ENCODE measurements at regions not wholly inside any gene's neighbourhood (a gene's known extent, or its start where the extent isn't known, plus 50 kb on each side); places are given as distances from the start of the nearest gene placed in this dataset.

DNA sequence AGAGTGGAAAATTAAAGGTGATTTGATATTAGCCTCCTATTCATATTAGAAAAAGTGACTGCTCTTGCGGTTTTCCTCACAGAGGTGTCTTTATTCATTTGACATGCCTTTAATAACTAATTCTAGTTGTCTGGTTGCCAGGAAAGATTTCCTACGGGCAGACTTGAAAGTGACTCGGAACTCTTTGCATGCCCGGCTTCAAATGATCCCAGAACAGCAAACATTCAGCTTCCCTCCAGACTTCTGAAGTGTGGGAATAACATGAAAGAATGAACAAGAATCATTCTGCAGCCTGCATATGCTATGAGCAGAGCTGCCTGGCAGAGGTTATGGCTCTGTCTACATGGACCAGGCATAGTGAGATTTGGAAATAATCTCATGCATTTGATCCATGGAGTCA is 89.6 kb upstream of the PKDCC start:
- no peak overlapping the region for H3K27ac ChIP-seq (ENCODE audit: low read depth, low read length)
- 96% methylated on average over 4 of the region's 4 CpGs for WGBS
- H3K9ac ChIP-seq (ENCODE audit: low read depth, low read length): no peak overlapping the region
- H3K4me3 ChIP-seq (ENCODE audit: low read length): no peak overlapping the region
- peaks cover 7% of the 10 kb centered on the region for H3K4me1 ChIP-seq (ENCODE audit: insufficient read depth, low read length)
- no peaks in the 10 kb centered on the region for H3K9me3 ChIP-seq (ENCODE audit: insufficient read depth, low read depth, low read length)
- no peaks in the 10 kb centered on the region for H3K27me3 ChIP-seq (ENCODE audit: insufficient read depth, low read length)
- no peaks in the 10 kb centered on the region for H3K36me3 ChIP-seq (ENCODE audit: insufficient read depth, low read length)

DNA sequence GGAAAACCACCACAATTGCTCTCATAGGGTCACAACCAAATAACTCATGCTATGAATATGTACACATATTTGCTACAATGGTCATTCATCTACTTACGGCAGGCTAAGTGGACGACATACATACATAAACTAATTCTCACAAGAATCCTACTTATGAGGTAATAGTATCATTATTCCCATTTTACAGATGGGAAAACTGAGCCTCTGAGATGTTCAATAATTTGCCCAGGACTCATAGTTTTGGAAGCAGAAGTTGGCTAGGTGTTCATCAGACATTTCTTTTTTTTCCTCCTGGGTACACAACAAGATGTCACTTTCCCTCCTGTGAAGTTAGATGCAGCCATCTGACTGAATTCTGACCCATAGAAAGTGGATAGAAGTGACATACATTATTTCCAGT is 89.0 kb upstream of the PKDCC start:
- Histone ChIP-seq H3K27ac (ENCODE audit: low read depth, low read length) (no peak overlapping the region), H3K4me1 (ENCODE audit: insufficient read depth, low read length) (peaks cover 12% of the 10 kb centered on the region), H3K4me3 (ENCODE audit: low read length) (no peak overlapping the region), H3K36me3 (ENCODE audit: insufficient read depth, low read length) (no peaks in the 10 kb centered on the region), H3K9me3 (ENCODE audit: insufficient read depth, low read depth, low read length) (no peaks in the 10 kb centered on the region), H3K27me3 (ENCODE audit: insufficient read depth, low read length) (no peaks in the 10 kb centered on the region), H3K9ac (ENCODE audit: low read depth, low read length) (no peak overlapping the region)
- 88% methylated on average over 1 of the region's 2 CpGs for WGBS

DNA sequence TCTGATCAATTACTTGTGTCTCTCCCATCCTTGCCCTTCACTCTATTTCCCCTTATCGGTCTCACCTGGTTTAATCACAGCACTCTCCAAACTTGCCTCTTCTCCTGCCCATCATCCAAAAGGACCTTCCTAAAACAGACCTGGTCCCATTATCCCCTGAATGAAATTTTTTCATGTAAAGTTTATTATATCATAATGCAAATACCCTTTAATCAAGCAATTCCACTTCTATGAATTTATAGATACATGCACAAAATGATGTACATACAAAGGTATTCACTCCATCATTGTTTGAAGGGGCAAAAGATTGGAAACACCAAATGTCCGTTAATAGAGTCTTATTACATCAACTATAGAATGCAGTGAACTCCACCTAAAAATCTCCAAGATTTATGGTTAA is 88.1 kb upstream of the PKDCC start:
- H3K27me3 ChIP-seq (ENCODE audit: insufficient read depth, low read length): no peaks in the 10 kb centered on the region
- WGBS: 98% methylated on average over 2 of the region's 2 CpGs
- H3K36me3 ChIP-seq (ENCODE audit: insufficient read depth, low read length): no peaks in the 10 kb centered on the region
- no peak overlapping the region for H3K27ac ChIP-seq (ENCODE audit: low read depth, low read length)
- H3K4me1 ChIP-seq (ENCODE audit: insufficient read depth, low read length): peaks cover 20% of the 10 kb centered on the region
- H3K9me3 ChIP-seq (ENCODE audit: insufficient read depth, low read depth, low read length): no peaks in the 10 kb centered on the region
- no peak overlapping the region for H3K4me3 ChIP-seq (ENCODE audit: low read length)
- H3K9ac ChIP-seq (ENCODE audit: low read depth, low read length): no peak overlapping the region

DNA sequence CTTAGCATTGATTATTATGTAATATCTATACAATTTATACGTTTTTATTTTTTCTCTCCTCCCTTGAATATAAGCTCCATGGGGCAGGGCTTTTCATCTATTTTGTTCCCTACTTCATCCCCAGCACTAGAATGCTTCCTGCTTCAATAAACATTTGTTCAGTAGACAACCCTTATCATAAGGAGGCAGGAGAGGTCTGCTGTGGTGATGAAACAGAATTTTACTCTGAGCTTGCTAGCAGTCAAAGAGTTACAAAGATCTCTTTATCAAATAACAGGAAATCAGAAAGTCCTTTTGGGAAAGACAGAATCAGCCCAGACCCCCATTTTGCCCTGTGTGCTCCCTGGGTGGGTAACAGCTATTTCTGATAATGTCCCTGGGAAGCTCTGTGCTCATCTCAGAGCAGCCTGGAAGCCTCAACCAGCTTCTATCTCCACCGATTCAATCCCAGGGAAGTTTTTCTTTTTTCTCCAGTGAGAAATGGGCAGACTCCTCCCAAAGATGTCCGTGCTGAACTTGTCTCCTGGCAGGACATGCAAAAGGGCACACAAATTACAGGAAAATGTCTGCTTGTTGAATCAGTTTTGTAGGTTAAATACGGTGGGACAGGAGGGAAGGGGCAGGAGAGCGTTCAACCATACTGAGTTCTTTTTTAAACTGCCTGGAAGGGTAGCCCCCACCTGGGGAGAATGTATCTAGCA is 84.7 kb upstream of the PKDCC start:
- Histone ChIP-seq H3K4me3 (ENCODE audit: low read length) (no peak overlapping the region), H3K4me1 (ENCODE audit: insufficient read depth, low read length) (peaks cover 21% of the 10 kb centered on the region), H3K9ac (ENCODE audit: low read depth, low read length) (no peak overlapping the region), H3K27ac (ENCODE audit: low read depth, low read length) (no peak overlapping the region), H3K27me3 (ENCODE audit: insufficient read depth, low read length) (no peaks in the 10 kb centered on the region), H3K36me3 (ENCODE audit: insufficient read depth, low read length) (no peaks in the 10 kb centered on the region), H3K9me3 (ENCODE audit: insufficient read depth, low read depth, low read length) (no peaks in the 10 kb centered on the region)
- 75% methylated on average over 5 of the region's 5 CpGs for WGBS

DNA sequence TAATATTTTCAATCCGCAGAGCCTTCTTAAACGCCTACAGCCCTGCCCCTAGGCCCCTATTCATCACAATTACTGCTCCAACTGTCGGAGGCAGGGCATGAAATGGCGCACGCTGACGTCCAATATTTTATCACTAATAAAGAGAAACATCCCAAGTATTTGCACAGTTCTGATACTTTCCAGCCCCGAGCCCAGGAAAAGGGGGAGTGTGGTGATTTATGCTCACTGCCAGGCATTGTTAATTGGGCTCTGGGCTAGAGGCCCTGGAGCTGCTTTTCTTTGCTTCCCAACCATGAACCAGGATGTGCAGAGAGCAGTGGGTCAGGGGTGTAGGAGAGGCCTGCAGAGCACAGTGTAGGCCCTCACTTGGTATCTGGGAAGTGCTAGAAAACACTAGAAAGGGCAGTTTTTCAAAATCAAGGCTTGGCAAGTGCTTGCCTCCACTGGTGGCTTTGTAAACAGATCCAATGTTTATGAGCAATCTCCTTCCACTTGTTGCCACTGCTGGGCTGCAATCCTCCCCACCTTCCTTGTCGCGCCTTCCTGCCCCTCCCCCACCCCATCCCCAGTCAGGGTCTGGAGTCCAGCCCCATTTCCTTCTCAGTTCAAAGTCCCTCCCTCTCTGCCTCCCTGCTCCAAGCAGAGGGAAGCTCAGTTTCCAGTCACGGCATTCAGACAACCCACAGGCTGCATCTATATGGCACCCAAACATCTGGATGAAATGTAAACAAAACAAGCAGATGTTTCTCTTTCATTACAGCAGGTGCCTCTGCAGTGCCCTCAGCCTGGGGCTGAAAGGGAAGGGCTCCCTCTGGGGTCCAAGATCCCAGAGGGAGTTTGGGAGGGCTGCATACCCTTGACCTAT is 83.9 kb upstream of the PKDCC start:
- no peak overlapping the region for H3K4me3 ChIP-seq (ENCODE audit: low read length)
- H3K4me1 ChIP-seq (ENCODE audit: insufficient read depth, low read length): peaks cover 22% of the 10 kb centered on the region
- no peak overlapping the region for H3K27ac ChIP-seq (ENCODE audit: low read depth, low read length)
- no peaks in the 10 kb centered on the region for H3K27me3 ChIP-seq (ENCODE audit: insufficient read depth, low read length)
- no peak overlapping the region for H3K9ac ChIP-seq (ENCODE audit: low read depth, low read length)
- H3K36me3 ChIP-seq (ENCODE audit: insufficient read depth, low read length): no peaks in the 10 kb centered on the region
- no peaks in the 10 kb centered on the region for H3K9me3 ChIP-seq (ENCODE audit: insufficient read depth, low read depth, low read length)
- 60% methylated on average over 10 of the region's 10 CpGs for WGBS

DNA sequence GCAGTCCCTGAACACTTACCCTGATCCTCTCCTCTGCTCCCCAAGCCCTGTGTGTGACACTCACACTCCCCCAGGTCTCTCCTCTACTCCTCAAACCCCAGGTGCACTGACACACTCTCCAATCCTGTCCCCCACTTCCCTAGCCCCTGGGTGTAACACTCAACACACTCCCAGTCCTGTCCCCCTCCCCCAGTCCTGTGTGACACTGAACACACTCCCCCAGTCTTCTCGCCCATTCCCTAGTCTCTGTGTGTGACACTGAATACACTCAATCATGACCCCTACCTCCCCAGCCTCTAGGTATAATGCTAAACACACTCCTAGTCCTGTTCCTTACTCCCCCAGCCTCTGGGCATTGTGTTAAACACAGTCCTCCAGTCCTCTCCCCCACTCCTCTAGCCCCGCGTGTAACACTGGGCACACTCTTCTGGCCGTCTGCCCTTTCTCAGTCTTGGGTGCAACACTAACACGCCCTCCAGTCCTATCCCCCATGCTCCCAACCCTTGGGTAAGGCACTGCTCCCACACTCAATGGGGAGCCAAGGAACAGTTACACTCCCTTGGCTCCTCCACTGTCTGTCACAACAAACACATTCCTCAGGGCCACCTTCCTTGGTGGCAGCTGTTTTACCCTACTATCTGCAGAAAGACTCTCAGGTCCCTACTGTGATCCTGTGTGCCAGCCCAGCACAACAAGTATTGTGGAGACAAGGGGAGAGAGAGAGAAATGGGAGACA is 82.5 kb upstream of the PKDCC start:
- Histone ChIP-seq H3K4me3 (ENCODE audit: low read length) (no peak overlapping the region), H3K9ac (ENCODE audit: low read depth, low read length) (no peak overlapping the region), H3K4me1 (ENCODE audit: insufficient read depth, low read length) (peaks cover 22% of the 10 kb centered on the region), H3K27me3 (ENCODE audit: insufficient read depth, low read length) (no peaks in the 10 kb centered on the region), H3K9me3 (ENCODE audit: insufficient read depth, low read depth, low read length) (no peaks in the 10 kb centered on the region), H3K27ac (ENCODE audit: low read depth, low read length) (no peak overlapping the region), H3K36me3 (ENCODE audit: insufficient read depth, low read length) (no peaks in the 10 kb centered on the region)
- 87% methylated on average over 5 of the region's 5 CpGs for WGBS

DNA sequence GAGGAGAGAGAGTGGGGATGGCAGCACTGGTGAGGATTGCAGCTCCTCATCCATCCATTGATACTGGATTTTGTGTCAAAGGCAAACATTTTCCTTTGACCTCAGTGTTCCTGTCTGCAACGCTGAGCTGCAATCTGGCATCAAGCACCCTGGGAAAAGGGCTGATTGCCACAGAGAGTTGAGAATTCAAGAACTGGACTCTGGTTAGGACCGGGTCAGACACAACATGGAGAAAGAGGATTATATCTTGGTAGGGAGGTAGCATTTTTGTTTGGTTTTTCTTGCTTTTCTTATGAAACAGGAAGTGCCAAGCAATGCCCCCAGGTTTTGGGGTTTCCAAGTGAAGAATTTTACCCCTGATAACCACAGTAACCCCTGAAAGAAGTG is 81.9 kb upstream of the PKDCC start:
- Histone ChIP-seq H3K4me1 (ENCODE audit: insufficient read depth, low read length) (peaks cover 22% of the 10 kb centered on the region), H3K36me3 (ENCODE audit: insufficient read depth, low read length) (no peaks in the 10 kb centered on the region), H3K9me3 (ENCODE audit: insufficient read depth, low read depth, low read length) (no peaks in the 10 kb centered on the region), H3K27ac (ENCODE audit: low read depth, low read length) (no peak overlapping the region), H3K4me3 (ENCODE audit: low read length) (no peak overlapping the region), H3K9ac (ENCODE audit: low read depth, low read length) (no peak overlapping the region), H3K27me3 (ENCODE audit: insufficient read depth, low read length) (no peaks in the 10 kb centered on the region)
- 86% methylated on average over 2 of the region's 2 CpGs for WGBS

DNA sequence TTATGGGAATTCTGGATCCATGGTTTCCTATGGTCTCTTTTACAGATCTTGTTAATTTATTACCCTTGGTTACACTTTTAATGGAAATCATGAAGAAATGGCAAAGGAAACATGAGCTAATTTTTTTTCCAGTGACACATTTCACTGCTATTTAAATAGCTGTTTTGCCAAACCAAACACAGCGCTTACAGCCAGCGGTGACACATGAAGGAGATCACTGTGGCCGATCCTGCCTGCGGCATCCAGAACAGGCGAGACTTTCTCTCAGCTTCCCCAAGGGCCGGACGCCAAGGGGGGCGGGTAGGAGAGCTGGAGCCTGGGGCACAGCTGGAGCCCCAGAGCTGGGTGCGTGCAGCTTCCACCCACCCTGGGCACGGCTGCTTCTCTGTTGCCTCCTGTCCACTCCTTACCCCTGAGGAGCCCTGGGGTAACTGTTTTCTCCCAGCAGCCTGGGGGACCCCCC is 81.4 kb upstream of the PKDCC start:
- Histone ChIP-seq H3K4me3 (ENCODE audit: low read length) (no peak overlapping the region), H3K4me1 (ENCODE audit: insufficient read depth, low read length) (peaks cover 22% of the 10 kb centered on the region), H3K27ac (ENCODE audit: low read depth, low read length) (no peak overlapping the region), H3K9me3 (ENCODE audit: insufficient read depth, low read depth, low read length) (no peaks in the 10 kb centered on the region), H3K36me3 (ENCODE audit: insufficient read depth, low read length) (no peaks in the 10 kb centered on the region), H3K9ac (ENCODE audit: low read depth, low read length) (no peak overlapping the region), H3K27me3 (ENCODE audit: insufficient read depth, low read length) (no peaks in the 10 kb centered on the region)
- 90% methylated on average over 10 of the region's 10 CpGs for WGBS

DNA sequence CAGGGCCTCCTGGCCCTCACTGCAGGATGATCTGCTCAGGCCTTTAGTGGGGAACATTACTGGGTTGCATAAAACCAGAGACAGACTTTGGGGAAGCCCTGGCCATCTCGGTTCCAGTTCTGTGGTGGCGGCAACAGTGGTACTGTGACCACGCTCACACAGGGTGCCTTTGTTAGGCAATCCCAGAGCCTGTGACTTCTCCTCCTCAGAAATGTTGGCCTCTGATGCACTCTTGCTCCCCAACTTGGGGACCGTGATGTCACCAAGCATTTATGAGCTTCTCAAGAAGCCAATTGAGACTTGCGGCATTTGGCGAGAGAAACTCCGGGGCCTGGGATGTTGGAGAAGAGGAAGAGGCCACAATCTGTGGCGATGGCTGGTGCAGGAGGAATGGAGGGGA is 80.9 kb upstream of the PKDCC start:
- WGBS: 88% methylated on average over 8 of the region's 8 CpGs
- Histone ChIP-seq H3K36me3 (ENCODE audit: insufficient read depth, low read length) (no peaks in the 10 kb centered on the region), H3K9me3 (ENCODE audit: insufficient read depth, low read depth, low read length) (no peaks in the 10 kb centered on the region), H3K4me3 (ENCODE audit: low read length) (no peak overlapping the region), H3K9ac (ENCODE audit: low read depth, low read length) (no peak overlapping the region), H3K4me1 (ENCODE audit: insufficient read depth, low read length) (peaks cover 22% of the 10 kb centered on the region), H3K27ac (ENCODE audit: low read depth, low read length) (no peak overlapping the region), H3K27me3 (ENCODE audit: insufficient read depth, low read length) (no peaks in the 10 kb centered on the region)

DNA sequence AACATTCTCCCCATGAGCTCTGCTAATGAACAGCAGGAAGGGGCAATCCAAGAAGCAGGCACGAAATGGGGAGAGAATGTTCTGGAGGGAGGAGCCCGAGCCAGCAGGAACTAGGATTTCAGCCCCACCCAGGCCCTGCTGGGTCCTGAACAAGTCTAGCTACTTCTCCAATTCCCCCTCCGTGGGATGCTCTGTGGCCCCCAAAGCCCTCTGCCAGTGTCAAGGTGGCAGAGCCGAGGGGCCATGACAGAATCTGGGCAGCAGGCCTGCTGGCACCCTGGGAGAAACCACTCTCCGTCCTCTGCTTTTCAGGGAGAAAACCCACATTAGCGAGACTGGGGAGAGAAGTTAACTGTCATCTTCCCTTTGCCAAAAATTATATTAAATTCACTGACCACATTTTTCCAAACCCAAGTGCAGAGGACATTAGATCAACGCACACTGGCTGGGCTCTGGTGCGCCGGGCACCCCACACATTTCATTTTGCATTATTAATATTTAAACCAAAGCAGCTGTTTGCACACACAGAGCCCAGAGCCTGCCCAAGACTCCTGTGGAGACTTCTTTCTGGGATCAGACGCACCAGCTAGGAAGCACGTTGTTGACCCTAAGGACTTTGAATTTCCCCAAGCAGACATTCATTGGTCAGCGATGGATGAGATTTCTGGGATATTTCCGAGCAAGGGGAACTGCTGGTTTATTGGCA is 80.2 kb upstream of the PKDCC start:
- no peaks in the 10 kb centered on the region for H3K9me3 ChIP-seq (ENCODE audit: insufficient read depth, low read depth, low read length)
- no peaks in the 10 kb centered on the region for H3K27me3 ChIP-seq (ENCODE audit: insufficient read depth, low read length)
- 77% methylated on average over 13 of the region's 13 CpGs for WGBS
- H3K36me3 ChIP-seq (ENCODE audit: insufficient read depth, low read length): no peaks in the 10 kb centered on the region
- no peak overlapping the region for H3K27ac ChIP-seq (ENCODE audit: low read depth, low read length)
- H3K9ac ChIP-seq (ENCODE audit: low read depth, low read length): no peak overlapping the region
- H3K4me1 ChIP-seq (ENCODE audit: insufficient read depth, low read length): peaks cover 21% of the 10 kb centered on the region
- no peak overlapping the region for H3K4me3 ChIP-seq (ENCODE audit: low read length)

Measured in HUES64 (cell line).